Uterus (tissue), 3 donors: ENCODE measurements at regions not wholly inside any gene's neighbourhood (a gene's known extent, or its start where the extent isn't known, plus 50 kb on each side); places are given as distances from the start of the nearest gene placed in this dataset.

ENCODE experiments used
- DNase-seq, 2 donors: peaks; one replicate each; pipeline ENCODE4 v3.0.0-alpha.2; 2019 to 2020
- H3K27ac ChIP-seq, 2 donors: fragments of 200-600 bp; sonication (generic); 1 replicate in 1 of 2; 2 replicates in 1 of 2; pipeline ENCODE4 v1.5.1; 2016 to 2018
- H3K27me3 ChIP-seq, 2 donors: fragments of 200-600 bp; sonication (generic); one replicate each; pipeline ENCODE4 v1.5.1; 2018 to 2019; ENCODE audit warnings: control low read depth in 1 of 2
- H3K36me3 ChIP-seq, 2 donors: fragments of 200-600 bp; sonication (generic); one replicate each; pipeline ENCODE4 v1.5.1; 2019; ENCODE audit warnings: control low read depth in 1 of 2
- H3K4me1 ChIP-seq, 2 donors: fragments of 200-600 bp; sonication (generic); one replicate each; pipeline ENCODE4 v1.5.1; 2018 to 2019; ENCODE audit warnings: control low read depth in 1 of 2
- H3K4me3 ChIP-seq, 2 donors: fragments of 200-600 bp; sonication (generic); 1 replicate in 1 of 2; 2 replicates in 1 of 2; pipeline ENCODE4 v1.5.1; 2018 to 2019; ENCODE audit warnings: mild to moderate bottlenecking in 1 of 2
- H3K9me3 ChIP-seq, 2 donors: fragments of 200-600 bp; sonication (generic); one replicate each; pipeline ENCODE4 v1.5.1; 2019; ENCODE audit warnings: control low read depth in 1 of 2
- POLR2A ChIP-seq, 2 donors: fragments of 450-650 bp; IDR thresholded peaks; one replicate each; pipeline ENCODE4 v1.6.1; 2016; ENCODE audit warnings: antibody characterized with exemption in 2 of 2, mild to moderate bottlenecking in 1 of 2, moderate library complexity in 1 of 2
- intact Hi-C: fragments of 100-400 bp; cut with DNase I; formaldehyde crosslinking; loops from one replicate; pipeline ENCODE4 v1.15.1; 2023; ENCODE audit warnings: low total_unique reads
- TF ChIP-seq, protein P1 (sequence below), 4 experiments: fragments of 200-600 bp in 2 of 4; fragments of 450-650 bp in 2 of 4; sonication (generic) in 2 of 4; IDR thresholded peaks; one replicate each; pipeline ENCODE4 v1.5.1; 2016 to 2019; ENCODE audit warnings: antibody characterized with exemption in 4 of 4, mild to moderate bottlenecking in 2 of 4, moderate library complexity in 1 of 4
- donor health status: DM: yes; HTN: yes; CAD: no.

DNA sequence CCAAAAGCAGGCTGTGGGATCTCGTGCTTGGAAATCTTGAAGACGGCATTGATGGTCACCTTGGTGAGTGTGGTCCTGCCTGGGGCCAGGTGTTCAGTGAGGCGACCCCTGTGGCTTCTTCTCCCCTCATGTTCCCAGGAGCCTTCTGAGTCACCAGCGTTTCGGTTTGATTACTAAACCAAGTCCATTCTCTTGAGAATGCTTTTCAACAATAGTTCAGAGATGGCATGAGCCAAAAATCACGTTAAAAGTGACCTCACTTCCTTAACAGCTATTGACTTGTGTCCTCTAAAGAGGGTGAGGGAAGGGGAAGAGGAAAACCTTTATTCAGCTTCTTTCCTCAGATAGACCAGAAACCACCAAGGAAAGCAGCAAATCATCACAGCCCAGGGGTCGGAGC is 315.2 kb downstream of the GATA3 start:
- no peak for TF ChIP-seq POLR2A (IDR thresholded peaks at IDR 0.05)
- TF ChIP-seq, protein P1, sequence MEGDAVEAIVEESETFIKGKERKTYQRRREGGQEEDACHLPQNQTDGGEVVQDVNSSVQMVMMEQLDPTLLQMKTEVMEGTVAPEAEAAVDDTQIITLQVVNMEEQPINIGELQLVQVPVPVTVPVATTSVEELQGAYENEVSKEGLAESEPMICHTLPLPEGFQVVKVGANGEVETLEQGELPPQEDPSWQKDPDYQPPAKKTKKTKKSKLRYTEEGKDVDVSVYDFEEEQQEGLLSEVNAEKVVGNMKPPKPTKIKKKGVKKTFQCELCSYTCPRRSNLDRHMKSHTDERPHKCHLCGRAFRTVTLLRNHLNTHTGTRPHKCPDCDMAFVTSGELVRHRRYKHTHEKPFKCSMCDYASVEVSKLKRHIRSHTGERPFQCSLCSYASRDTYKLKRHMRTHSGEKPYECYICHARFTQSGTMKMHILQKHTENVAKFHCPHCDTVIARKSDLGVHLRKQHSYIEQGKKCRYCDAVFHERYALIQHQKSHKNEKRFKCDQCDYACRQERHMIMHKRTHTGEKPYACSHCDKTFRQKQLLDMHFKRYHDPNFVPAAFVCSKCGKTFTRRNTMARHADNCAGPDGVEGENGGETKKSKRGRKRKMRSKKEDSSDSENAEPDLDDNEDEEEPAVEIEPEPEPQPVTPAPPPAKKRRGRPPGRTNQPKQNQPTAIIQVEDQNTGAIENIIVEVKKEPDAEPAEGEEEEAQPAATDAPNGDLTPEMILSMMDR (IDR thresholded peaks at IDR 0.05): no peak

DNA sequence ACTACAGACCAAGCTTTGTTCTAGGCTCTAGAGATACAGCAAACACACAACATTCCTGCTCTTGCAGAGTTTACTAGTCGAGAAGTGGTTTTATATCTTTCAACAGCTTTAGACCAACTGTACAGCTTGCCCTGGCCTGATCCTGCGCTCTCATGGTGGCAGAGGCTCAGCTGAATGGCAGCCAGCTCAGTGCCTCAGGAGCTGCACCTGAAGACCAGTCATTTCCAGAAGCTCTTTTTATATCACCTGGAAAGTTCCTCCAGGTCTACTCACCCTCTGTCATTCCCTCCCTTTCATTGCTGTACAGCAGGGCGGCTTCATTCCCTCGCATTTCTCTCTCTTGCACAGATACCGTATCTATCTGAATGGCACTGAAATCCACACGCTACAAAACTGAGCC is 319.8 kb downstream of the GATA3 start:
- Histone ChIP-seq H3K9me3 (no peaks in the 10 kb centered on the region), H3K27me3 (no peaks in the 10 kb centered on the region), H3K36me3 (no peaks in the 10 kb centered on the region), H3K4me1 (no peaks in the 10 kb centered on the region), H3K4me3 (no peak overlapping the region), H3K27ac (no peak overlapping the region)
- intact Hi-C loops: no loop called here
- DNase-seq: no peak
- no peak for TF ChIP-seq POLR2A (IDR thresholded peaks at IDR 0.05)
- TF ChIP-seq, protein P1 (IDR thresholded peaks at IDR 0.05): no peak

More for the DNA sequence above, 315.2 kb downstream of the GATA3 start:
- Histone ChIP-seq H3K4me3 (no peak overlapping the region), H3K27ac (no peak overlapping the region), H3K27me3 (no peaks in the 10 kb centered on the region), H3K9me3 (no peaks in the 10 kb centered on the region), H3K36me3 (no peaks in the 10 kb centered on the region), H3K4me1 (no peaks in the 10 kb centered on the region)
- no peak for DNase-seq
- intact Hi-C loops: no loop called here

DNA sequence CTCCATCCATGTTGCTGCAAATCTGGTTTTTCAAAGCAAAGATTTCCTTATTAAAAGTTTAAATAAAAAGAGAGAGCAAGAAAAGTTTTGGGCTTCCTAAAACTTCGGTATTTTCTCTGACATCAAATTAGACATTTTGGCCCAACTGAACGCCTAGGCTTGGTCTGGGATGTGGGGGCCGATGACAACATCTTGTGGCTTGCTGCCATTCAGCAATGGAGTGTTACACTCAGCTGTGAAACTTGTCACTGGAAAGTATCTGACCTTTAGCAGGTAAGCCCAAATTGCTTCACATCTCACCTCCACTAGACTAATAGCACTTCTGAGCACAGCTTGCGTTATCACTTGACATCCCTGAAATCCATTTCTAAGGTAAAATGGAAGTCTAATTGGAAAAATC is 320.6 kb downstream of the GATA3 start:
- Histone ChIP-seq H3K9me3 (no peaks in the 10 kb centered on the region), H3K27me3 (no peaks in the 10 kb centered on the region), H3K27ac (no peak overlapping the region), H3K4me3 (no peak overlapping the region), H3K36me3 (no peaks in the 10 kb centered on the region), H3K4me1 (no peaks in the 10 kb centered on the region)
- no peak for DNase-seq
- intact Hi-C loops: no loop called here
- TF ChIP-seq POLR2A (IDR thresholded peaks at IDR 0.05): no peak
- TF ChIP-seq, protein P1 (IDR thresholded peaks at IDR 0.05): no peak

DNA sequence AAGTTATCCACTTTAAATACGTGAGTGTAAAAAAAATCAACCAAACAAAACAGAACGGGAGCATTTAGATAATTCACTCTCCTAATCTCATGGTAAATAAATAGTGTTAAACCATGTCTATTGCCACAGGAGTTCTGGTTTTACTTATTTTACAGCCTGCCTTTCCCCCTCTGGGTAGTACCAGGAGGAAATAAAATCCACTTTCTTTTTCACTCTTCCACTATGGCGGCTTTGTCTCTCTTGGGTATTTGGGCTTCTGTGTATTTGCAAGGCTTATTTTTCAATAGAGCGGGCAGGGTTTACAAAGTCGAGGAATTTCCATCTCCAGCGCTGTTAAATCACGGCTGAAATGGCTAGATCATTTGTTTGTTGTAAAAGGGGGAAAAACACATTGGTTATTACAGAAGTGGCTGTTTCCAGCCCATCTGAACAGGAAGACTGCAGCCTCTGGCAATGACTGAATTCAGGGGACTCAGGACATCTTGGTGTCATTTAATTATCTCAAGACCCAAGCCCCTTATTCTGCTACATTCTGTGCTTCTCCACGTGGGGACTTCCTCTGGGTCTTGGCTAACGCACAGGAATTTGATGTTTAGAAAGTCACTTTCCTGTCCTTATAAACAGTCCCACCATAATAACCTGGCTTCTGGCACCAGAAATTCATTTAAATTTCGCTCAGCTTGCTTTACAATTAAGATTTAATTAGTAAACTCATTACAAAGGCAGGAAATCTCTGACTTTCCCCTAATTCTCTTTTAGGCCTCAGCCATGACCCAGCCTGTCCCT is 323.9 kb downstream of the GATA3 start:
- Histone ChIP-seq H3K9me3 (no peaks in the 10 kb centered on the region), H3K36me3 (no peaks in the 10 kb centered on the region), H3K4me3 (no peak overlapping the region), H3K27ac (no peak overlapping the region), H3K4me1 (no peaks in the 10 kb centered on the region), H3K27me3 (no peaks in the 10 kb centered on the region)
- no peak for DNase-seq
- TF ChIP-seq, protein P1 (IDR thresholded peaks at IDR 0.05): no peak
- TF ChIP-seq POLR2A (IDR thresholded peaks at IDR 0.05): no peak
- intact Hi-C loops: no loop called here

DNA sequence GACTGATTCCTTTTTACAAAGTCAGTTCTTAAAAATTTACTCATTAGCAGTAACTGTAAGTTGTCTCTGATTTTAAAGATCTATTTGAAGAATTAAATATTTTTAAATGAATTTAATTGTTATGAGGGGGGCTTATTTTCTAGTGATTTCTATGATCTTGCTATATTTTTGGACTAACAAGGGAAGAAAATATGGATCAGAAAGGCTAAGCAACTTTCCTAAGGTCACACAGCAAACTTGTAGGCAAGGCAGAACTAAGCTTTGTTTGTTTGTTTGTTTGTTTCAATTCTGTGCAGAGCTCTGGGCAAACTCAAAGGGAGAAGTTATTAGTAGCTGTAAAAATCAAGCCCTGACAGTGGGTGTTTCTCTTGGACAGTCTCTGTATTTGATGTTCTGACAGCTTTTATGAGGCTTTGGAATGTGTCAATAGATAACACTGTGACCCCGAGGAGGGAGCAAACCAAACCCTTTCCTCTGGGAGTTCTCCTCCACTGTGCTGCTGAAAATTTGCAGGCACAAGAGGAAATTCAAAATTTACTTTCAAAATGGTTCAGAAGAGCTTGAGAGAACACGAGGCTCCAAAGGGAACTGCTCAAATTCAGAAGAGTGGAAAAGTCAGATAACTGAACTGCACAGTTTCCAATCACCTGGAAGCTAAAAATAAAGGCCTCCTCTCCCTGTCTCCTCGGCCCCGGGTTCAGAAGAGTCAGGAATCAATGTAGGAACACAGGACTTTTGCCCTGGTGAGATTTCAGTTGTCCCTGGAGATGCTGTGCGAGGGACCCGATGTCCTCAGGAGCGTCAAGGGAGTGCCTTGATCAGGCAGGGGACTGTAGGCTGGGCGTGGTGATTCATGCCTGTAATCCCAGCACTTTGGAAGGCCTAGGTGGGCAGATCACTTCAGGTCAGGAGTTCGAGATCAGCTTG is 325.7 kb downstream of the GATA3 start:
- no peak for DNase-seq
- intact Hi-C loops: no loop called here
- no peaks in the 10 kb centered on the region for H3K27me3 ChIP-seq
- no peaks in the 10 kb centered on the region for H3K4me1 ChIP-seq
- no peaks in the 10 kb centered on the region for H3K9me3 ChIP-seq
- no peak overlapping the region for H3K27ac ChIP-seq
- H3K4me3 ChIP-seq: no peak overlapping the region
- no peaks in the 10 kb centered on the region for H3K36me3 ChIP-seq
- TF ChIP-seq, protein P1 (IDR thresholded peaks at IDR 0.05): no peak
- no peak for TF ChIP-seq POLR2A (IDR thresholded peaks at IDR 0.05)
